ENCODE measurements at regions not wholly inside any gene's neighbourhood (a gene's known extent, or its start where the extent isn't known, plus 50 kb on each side); places are given as distances from the start of the nearest gene placed in this dataset.
A peak's percentile ranks its signal among the peaks of the same experiment; 100 is the strongest.

DNA sequence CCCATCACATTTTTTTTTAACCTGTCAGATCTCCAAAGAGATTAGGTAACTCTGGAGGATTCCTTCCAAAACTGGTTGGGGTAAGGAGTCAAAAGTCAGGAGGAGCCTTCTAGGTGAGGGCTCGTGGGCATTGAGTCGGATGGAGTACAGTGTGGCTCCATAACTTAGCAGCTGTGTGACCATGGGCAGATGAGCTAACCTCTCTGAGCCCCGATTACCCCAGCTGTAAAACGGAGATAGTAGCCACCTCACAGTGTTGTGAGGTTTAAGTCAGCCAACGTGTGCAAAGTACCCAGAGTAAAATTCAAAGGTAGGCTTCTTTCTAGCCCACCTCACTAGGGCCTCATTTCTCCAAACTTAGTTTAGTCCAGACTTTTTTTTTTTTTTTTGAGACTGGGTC, 151.5 kb downstream of the CD24 start (continued):
- TF ChIP-seq, protein P1, sequence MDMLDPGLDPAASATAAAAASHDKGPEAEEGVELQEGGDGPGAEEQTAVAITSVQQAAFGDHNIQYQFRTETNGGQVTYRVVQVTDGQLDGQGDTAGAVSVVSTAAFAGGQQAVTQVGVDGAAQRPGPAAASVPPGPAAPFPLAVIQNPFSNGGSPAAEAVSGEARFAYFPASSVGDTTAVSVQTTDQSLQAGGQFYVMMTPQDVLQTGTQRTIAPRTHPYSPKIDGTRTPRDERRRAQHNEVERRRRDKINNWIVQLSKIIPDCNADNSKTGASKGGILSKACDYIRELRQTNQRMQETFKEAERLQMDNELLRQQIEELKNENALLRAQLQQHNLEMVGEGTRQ (IDR thresholded peaks at IDR 0.05; ENCODE audit: borderline replicate concordance, low read depth, low read length): no peak
- TF ChIP-seq FOXJ3 (CRISPR knock-in tag; IDR thresholded peaks at IDR 0.05): no peak
- TF ChIP-seq CHD2 (IDR thresholded peaks at IDR 0.05; ENCODE audit: low read length, partially characterized antibody): no peak
- no peak for TF ChIP-seq MEF2A (IDR thresholded peaks at IDR 0.05; ENCODE audit: borderline replicate concordance, low read depth)
- TF ChIP-seq FOSL2 (IDR thresholded peaks at IDR 0.05; ENCODE audit: borderline replicate concordance, low read depth): no peak
- TF ChIP-seq POLR2AphosphoS5 (IDR thresholded peaks at IDR 0.05; ENCODE audit: low read depth, low read length): no peak
- no peak for TF ChIP-seq NRF1 (IDR thresholded peaks at IDR 0.05; ENCODE audit: low read depth, low read length)
- no peak for TF ChIP-seq GABPA (IDR thresholded peaks at IDR 0.05; ENCODE audit: low read depth)

- no peaks in the 10 kb centered on the region for H3F3A ChIP-seq (replicated peaks; ENCODE audit: insufficient read depth)
- no peak overlapping the region for H3K27ac ChIP-seq (ENCODE audit: low read depth in 2 of 2, low read length in 1 of 2)
- no peaks in the 10 kb centered on the region for H4K20me1 ChIP-seq (ENCODE audit: insufficient read depth)
- DNase-seq: no peak
- H3K9me3 ChIP-seq: no peaks in the 10 kb centered on the region
- POLR2A ChIA-PET: no interaction called here
- H3K79me2 ChIP-seq (ENCODE audit: insufficient read depth): no peaks in the 10 kb centered on the region
- CTCF ChIA-PET: interaction anchor here (1.3 kb wide), 3 partner anchors 18 to 481 kb away, joined by 3 to 6 read pairs (median 3); no protein-coding TSS in a partner anchor
- no peak overlapping the region for H3K4me3 ChIP-seq (ENCODE audit: low read depth in 2 of 2, low read length in 1 of 2)
- H3K4me1 ChIP-seq (ENCODE audit: control insufficient read depth in 1 of 2, insufficient read depth in 2 of 2, low read depth in 1 of 2, low read length in 1 of 2): peaks cover 0 to 4% of the 10 kb centered on the region in 2 experiments; a peak in 1 of 4 replicates
- H3K27me3 ChIP-seq (ENCODE audit: insufficient read depth): no peaks in the 10 kb centered on the region
- no peaks in the 10 kb centered on the region for H3K36me3 ChIP-seq (replicated peaks in 1 of 2; ENCODE audit: control insufficient read depth in 1 of 2, insufficient read depth in 2 of 2, low read length in 1 of 2)
- TF ChIP-seq PBX3 (IDR thresholded peaks at IDR 0.05) (peak; percentile 14; the same call in 1 of the 2 replicates), YY1 (IDR thresholded peaks at IDR 0.05; ENCODE audit: low read depth) (no peak), ELF1 (IDR thresholded peaks at IDR 0.05) (no peak), EP300 (IDR thresholded peaks at IDR 0.05; ENCODE audit: borderline replicate concordance in 1 of 2, low read depth in 1 of 2, low read length in 1 of 2) (no peak)
- no peak overlapping the region for H3K4me2 ChIP-seq
- no peak overlapping the region for H2AFZ ChIP-seq (ENCODE audit: low read depth)
- H3K9ac ChIP-seq: no peak overlapping the region
- no peaks in the 10 kb centered on the region for H3K9me2 ChIP-seq
These were observed 154.1 kb downstream of the CD24 start for GRCh38 chr6:106820412-106820852.

- no peak overlapping the region for H3K27ac ChIP-seq (ENCODE audit: low read depth in 2 of 2, low read length in 1 of 2)
- H3F3A ChIP-seq (replicated peaks; ENCODE audit: insufficient read depth): no peaks in the 10 kb centered on the region
- no peaks in the 10 kb centered on the region for H3K9me2 ChIP-seq
- H3K27me3 ChIP-seq (ENCODE audit: insufficient read depth): no peaks in the 10 kb centered on the region
- no peak overlapping the region for H3K4me3 ChIP-seq (ENCODE audit: low read depth in 2 of 2, low read length in 1 of 2)
- DNase-seq: no peak
- H3K36me3 ChIP-seq (replicated peaks in 1 of 2; ENCODE audit: control insufficient read depth in 1 of 2, insufficient read depth in 2 of 2, low read length in 1 of 2): no peaks in the 10 kb centered on the region
- H3K4me1 ChIP-seq (ENCODE audit: control insufficient read depth in 1 of 2, insufficient read depth in 2 of 2, low read depth in 1 of 2, low read length in 1 of 2): no peaks in the 10 kb centered on the region
- no peak overlapping the region for H3K4me2 ChIP-seq
- no peak overlapping the region for H3K9ac ChIP-seq
- H3K9me3 ChIP-seq: peaks cover 14% of the 10 kb centered on the region
- no peaks in the 10 kb centered on the region for H3K79me2 ChIP-seq (ENCODE audit: insufficient read depth)
- H4K20me1 ChIP-seq (ENCODE audit: insufficient read depth): no peaks in the 10 kb centered on the region
- TF ChIP-seq, protein P2, sequence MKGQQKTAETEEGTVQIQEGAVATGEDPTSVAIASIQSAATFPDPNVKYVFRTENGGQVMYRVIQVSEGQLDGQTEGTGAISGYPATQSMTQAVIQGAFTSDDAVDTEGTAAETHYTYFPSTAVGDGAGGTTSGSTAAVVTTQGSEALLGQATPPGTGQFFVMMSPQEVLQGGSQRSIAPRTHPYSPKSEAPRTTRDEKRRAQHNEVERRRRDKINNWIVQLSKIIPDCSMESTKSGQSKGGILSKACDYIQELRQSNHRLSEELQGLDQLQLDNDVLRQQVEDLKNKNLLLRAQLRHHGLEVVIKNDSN (IDR thresholded peaks at IDR 0.05; ENCODE audit: borderline replicate concordance, low read depth): no peak
- TF ChIP-seq RAD21 (IDR thresholded peaks at IDR 0.05; ENCODE audit: low read length) (no peak), RXRA (IDR thresholded peaks at IDR 0.05; ENCODE audit: borderline replicate concordance, low read depth) (no peak), PBX3 (IDR thresholded peaks at IDR 0.05) (no peak), YY1 (IDR thresholded peaks at IDR 0.05; ENCODE audit: low read depth) (no peak), GATA2 (CRISPR knock-in tag; IDR thresholded peaks at IDR 0.05) (no peak), TCF12 (IDR thresholded peaks at IDR 0.05) (no peak), GABPA (IDR thresholded peaks at IDR 0.05; ENCODE audit: low read depth) (no peak), SMC3 (IDR thresholded peaks at IDR 0.05; ENCODE audit: low read depth, low read length) (no peak), FOXM1 (IDR thresholded peaks at IDR 0.05; ENCODE audit: low read depth) (no peak), NFIC (IDR thresholded peaks at IDR 0.05; ENCODE audit: borderline replicate concordance) (no peak)
- TF ChIP-seq, protein P3, sequence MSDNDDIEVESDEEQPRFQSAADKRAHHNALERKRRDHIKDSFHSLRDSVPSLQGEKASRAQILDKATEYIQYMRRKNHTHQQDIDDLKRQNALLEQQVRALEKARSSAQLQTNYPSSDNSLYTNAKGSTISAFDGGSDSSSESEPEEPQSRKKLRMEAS (IDR thresholded peaks at IDR 0.05; ENCODE audit: low read depth): no peak
- POLR2A ChIA-PET: no interaction called here
- 32% methylated on average over 3 of the region's 3 CpGs for WGBS (ENCODE audit: low lambda C conversion rate)
- H2AFZ ChIP-seq (ENCODE audit: low read depth): no peak overlapping the region
- CTCF ChIA-PET: interaction anchor here (0.6 kb wide), 1 partner anchor 623 kb away, joined by 3 read pairs; no protein-coding TSS in a partner anchor
These were observed 163.3 kb downstream of the CD24 start for GRCh38 chr6:106811088-106811686.
